Mesendoderm (in vitro differentiated cells): ENCODE measurements at regions not wholly inside any gene's neighbourhood (a gene's known extent, or its start where the extent isn't known, plus 50 kb on each side); places are given as distances from the start of the nearest gene placed in this dataset.
A peak's percentile ranks its signal among the peaks of the same experiment; 100 is the strongest.

ENCODE experiments used
- DNase-seq: peaks from one replicate; pipeline ENCODE4 v3.0.0; 2013
- H2AK5ac ChIP-seq: 2 replicates; pipeline ENCODE4 v1.6.1; 2013; ENCODE audit warnings: low read length, inconsistent platforms
- H2BK120ac ChIP-seq: 2 replicates; pipeline ENCODE4 v1.6.1; 2013; ENCODE audit warnings: low read depth, mild to moderate bottlenecking, low read length, moderate library complexity, mixed read lengths
- H2BK15ac ChIP-seq: replicated peaks from 2 replicates; pipeline ENCODE4 v1.6.1; 2013; ENCODE audit warnings: low read depth, mild to moderate bottlenecking, moderate library complexity
- H2BK5ac ChIP-seq: 2 replicates; pipeline ENCODE4 v1.6.1; 2013; ENCODE audit warnings: low read length, inconsistent platforms
- H3K18ac ChIP-seq: 2 replicates; pipeline ENCODE4 v1.6.1; 2013; ENCODE audit warnings: mild to moderate bottlenecking, low read length, mixed read lengths
- H3K23ac ChIP-seq: one replicate; pipeline ENCODE4 v1.6.1; 2013; ENCODE audit warnings: low read length
- H3K27ac ChIP-seq: 2 replicates; pipeline ENCODE4 v1.5.1; 2013; ENCODE audit warnings: low read depth, mild to moderate bottlenecking, inconsistent platforms, low read length, moderate library complexity
- H3K27me3 ChIP-seq: 2 replicates; pipeline ENCODE4 v1.6.1; 2013; ENCODE audit warnings: low read length, control low read depth, mild to moderate bottlenecking, inconsistent platforms; ENCODE audit not compliant: insufficient read depth, poor library complexity
- H3K36me3 ChIP-seq: 2 replicates; pipeline ENCODE4 v1.6.1; 2013; ENCODE audit warnings: low read length, inconsistent platforms; ENCODE audit not compliant: control insufficient read depth, insufficient read depth
- H3K4ac ChIP-seq: one replicate; pipeline ENCODE4 v1.6.1; 2013; ENCODE audit warnings: low read depth, mild to moderate bottlenecking, low read length, moderate library complexity
- H3K4me1 ChIP-seq: 2 replicates; pipeline ENCODE4 v1.6.1; 2013; ENCODE audit warnings: low read depth, low read length, inconsistent platforms; ENCODE audit not compliant: control insufficient read depth
- H3K4me2 ChIP-seq: 2 replicates; pipeline ENCODE4 v1.6.1; 2013; ENCODE audit warnings: low read length
- H3K4me3 ChIP-seq: 2 replicates; pipeline ENCODE4 v1.5.1; 2013; ENCODE audit warnings: mild to moderate bottlenecking, low read length
- H3K56ac ChIP-seq: one replicate; pipeline ENCODE4 v1.6.1; 2013; ENCODE audit warnings: low read length
- H3K79me1 ChIP-seq: 2 replicates; pipeline ENCODE4 v1.6.1; 2013; ENCODE audit warnings: low read length, inconsistent platforms
- H3K79me2 ChIP-seq: 2 replicates; pipeline ENCODE4 v1.6.1; 2013; ENCODE audit warnings: mild to moderate bottlenecking, low read length; ENCODE audit not compliant: control insufficient read depth, insufficient read depth
- H3K9ac ChIP-seq: 2 replicates; pipeline ENCODE4 v1.6.1; 2013; ENCODE audit warnings: low read length, inconsistent platforms
- H4K5ac ChIP-seq: one replicate; pipeline ENCODE4 v1.6.1; 2013; ENCODE audit warnings: low read length
- H4K8ac ChIP-seq: one replicate; pipeline ENCODE4 v1.6.1; 2013; ENCODE audit warnings: low read depth, mild to moderate bottlenecking, control low read depth, low read length, moderate library complexity
- WGBS: extraction: QIAGEN DNeasy Blood & Tissue Kit; methylation state at CpG from one replicate; pipeline ENCODE4 v1.1.7; 2013; ENCODE audit warnings: low lambda C conversion rate, missing lambda C conversion rate; ENCODE audit not compliant: insufficient coverage; ENCODE audit errors: extremely low coverage; 5-methylcytosine and 5-hydroxymethylcytosine counted together

GRCh38 chr10:61832866-61833481 is 68.5 kb upstream of the ARID5B start:
- no peak overlapping the region for H2AK5ac ChIP-seq
- H3K4me3 ChIP-seq: no peak overlapping the region
- no peaks in the 10 kb centered on the region for H3K36me3 ChIP-seq
- no peak overlapping the region for H4K8ac ChIP-seq
- H3K4me2 ChIP-seq: no peak overlapping the region
- H3K56ac ChIP-seq: no peak overlapping the region
- H2BK120ac ChIP-seq: no peak overlapping the region
- no peaks in the 10 kb centered on the region for H3K27me3 ChIP-seq
- H3K79me2 ChIP-seq: no peaks in the 10 kb centered on the region
- H3K23ac ChIP-seq: no peak overlapping the region
- no peak overlapping the region for H4K5ac ChIP-seq
- no peak overlapping the region for H2BK5ac ChIP-seq
- H3K4me1 ChIP-seq: no peaks in the 10 kb centered on the region
- H3K9ac ChIP-seq: no peak overlapping the region
- no peaks in the 10 kb centered on the region for H3K79me1 ChIP-seq
- H3K18ac ChIP-seq: no peak overlapping the region
- no peak overlapping the region for H2BK15ac ChIP-seq
- no peak overlapping the region for H3K4ac ChIP-seq
- H3K27ac ChIP-seq: no peak overlapping the region
- DNase-seq: no peak
- no CpG with 5 or more reads among the region's 3 CpGs for WGBS

GRCh38 chr10:61834519-61834918 is 67.0 kb upstream of the ARID5B start:
- Histone ChIP-seq H3K36me3 (no peaks in the 10 kb centered on the region), H3K4me3 (no peak overlapping the region), H4K8ac (no peak overlapping the region), H3K79me1 (no peaks in the 10 kb centered on the region), H3K27ac (no peak overlapping the region), H3K27me3 (no peaks in the 10 kb centered on the region), H3K79me2 (no peaks in the 10 kb centered on the region), H3K18ac (no peak overlapping the region), H3K56ac (no peak overlapping the region), H3K4ac (no peak overlapping the region), H3K4me1 (no peaks in the 10 kb centered on the region), H3K4me2 (no peak overlapping the region), H2BK120ac (no peak overlapping the region), H2AK5ac (no peak overlapping the region), H4K5ac (no peak overlapping the region), H3K9ac (no peak overlapping the region), H2BK5ac (no peak overlapping the region), H3K23ac (no peak overlapping the region), H2BK15ac (no peak overlapping the region)
- no CpG with 5 or more reads among the region's 1 CpG for WGBS
- DNase-seq: no peak

GRCh38 chr10:61835069-61835945 is 66.2 kb upstream of the ARID5B start:
- H3K18ac ChIP-seq: no peak overlapping the region
- no peak overlapping the region for H2AK5ac ChIP-seq
- no peak overlapping the region for H4K8ac ChIP-seq
- H3K27ac ChIP-seq: no peak overlapping the region
- H3K4me2 ChIP-seq: no peak overlapping the region
- no peak overlapping the region for H3K4me3 ChIP-seq
- H3K79me1 ChIP-seq: no peaks in the 10 kb centered on the region
- H2BK15ac ChIP-seq: no peak overlapping the region
- H3K23ac ChIP-seq: no peak overlapping the region
- WGBS: no CpG with 5 or more reads among the region's 8 CpGs
- H3K9ac ChIP-seq: no peak overlapping the region
- no peak overlapping the region for H2BK5ac ChIP-seq
- no peak overlapping the region for H3K56ac ChIP-seq
- no peak overlapping the region for H3K4ac ChIP-seq
- no peaks in the 10 kb centered on the region for H3K4me1 ChIP-seq
- H3K27me3 ChIP-seq: no peaks in the 10 kb centered on the region
- H3K36me3 ChIP-seq: no peaks in the 10 kb centered on the region
- H4K5ac ChIP-seq: no peak overlapping the region
- H2BK120ac ChIP-seq: no peak overlapping the region
- no peaks in the 10 kb centered on the region for H3K79me2 ChIP-seq
- DNase-seq: peak; percentile 77

- Histone ChIP-seq H3K36me3 (no peaks in the 10 kb centered on the region), H2AK5ac (no peak overlapping the region), H2BK120ac (no peak overlapping the region), H3K4me1 (no peaks in the 10 kb centered on the region), H3K18ac (no peak overlapping the region), H3K79me1 (no peaks in the 10 kb centered on the region), H3K27ac (no peak overlapping the region), H4K8ac (no peak overlapping the region), H3K9ac (no peak overlapping the region), H3K27me3 (no peaks in the 10 kb centered on the region), H3K79me2 (no peaks in the 10 kb centered on the region), H3K23ac (no peak overlapping the region), H3K4me3 (no peak overlapping the region), H2BK5ac (no peak overlapping the region), H2BK15ac (no peak overlapping the region), H3K4me2 (no peak overlapping the region), H4K5ac (no peak overlapping the region), H3K56ac (no peak overlapping the region), H3K4ac (no peak overlapping the region)
- no CpG with 5 or more reads among the region's 6 CpGs for WGBS
- DNase-seq: no peak
These were observed 65.3 kb upstream of the ARID5B start for GRCh38 chr10:61835946-61836887.

GRCh38 chr10:61836888-61837754 is 64.4 kb upstream of the ARID5B start:
- Histone ChIP-seq H3K4me3 (no peak overlapping the region), H3K27ac (no peak overlapping the region)
- WGBS: no CpG with 5 or more reads among the region's 4 CpGs

More at GRCh38 chr10:61836888-61837754, 64.4 kb upstream of the ARID5B start:
- no peak overlapping the region for H3K4me2 ChIP-seq
- H3K18ac ChIP-seq: no peak overlapping the region
- no peak overlapping the region for H4K8ac ChIP-seq
- H3K9ac ChIP-seq: no peak overlapping the region
- H3K4me1 ChIP-seq: no peaks in the 10 kb centered on the region
- no peak overlapping the region for H3K23ac ChIP-seq
- no peak for DNase-seq
- H3K56ac ChIP-seq: no peak overlapping the region
- no peaks in the 10 kb centered on the region for H3K79me2 ChIP-seq
- H2BK120ac ChIP-seq: no peak overlapping the region
- no peak overlapping the region for H3K4ac ChIP-seq
- H3K27me3 ChIP-seq: no peaks in the 10 kb centered on the region
- no peak overlapping the region for H2BK5ac ChIP-seq
- H3K79me1 ChIP-seq: no peaks in the 10 kb centered on the region
- H2AK5ac ChIP-seq: no peak overlapping the region
- H4K5ac ChIP-seq: no peak overlapping the region
- no peak overlapping the region for H2BK15ac ChIP-seq
- no peaks in the 10 kb centered on the region for H3K36me3 ChIP-seq
